SIG-M5 treated with dmso at 0.1 percent for 504 hours (cell line): ENCODE measurements at regions not wholly inside any gene's neighbourhood (a gene's known extent, or its start where the extent isn't known, plus 50 kb on each side); places are given as distances from the start of the nearest gene placed in this dataset.
A peak's percentile ranks its signal among the peaks of the same experiment; 100 is the strongest.
"Not testable (repeated sequence)": the region's sequence is repeated elsewhere in the genome, so short reads cannot be mapped to it uniquely, and the experiment has no call there.

Experiments
- DNase-seq: peaks from one replicate; lab custom pipeline; 2025; ENCODE audit not compliant: unreplicated experiment; lab: John Stamatoyannopoulos, UW

- DNase-seq, result no peak
Observed at GRCh38 chr4:123209436-123209835, 187.2 kb upstream of the SPRY1 start.

DNA sequence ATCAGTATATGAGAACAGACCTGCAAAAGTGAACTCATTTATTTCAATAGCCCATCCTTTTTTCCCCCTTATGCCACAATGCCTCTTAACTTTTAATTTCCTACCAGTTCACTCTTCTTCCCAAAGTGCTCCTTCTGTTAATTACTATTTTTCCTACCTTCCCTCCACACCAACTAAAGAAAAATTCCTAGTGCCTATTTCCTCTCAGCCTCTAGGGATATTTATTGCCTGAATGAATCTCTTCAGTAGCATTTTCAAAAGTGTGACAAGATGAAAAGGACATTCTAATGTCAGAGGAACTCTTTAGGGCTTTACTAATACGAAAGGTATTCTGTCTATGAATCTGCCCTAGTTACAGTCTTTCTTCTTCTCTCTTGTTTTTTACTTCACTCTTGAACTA, 181.1 kb upstream of the SPRY1 start:
- DNase-seq, result no peak

DNA sequence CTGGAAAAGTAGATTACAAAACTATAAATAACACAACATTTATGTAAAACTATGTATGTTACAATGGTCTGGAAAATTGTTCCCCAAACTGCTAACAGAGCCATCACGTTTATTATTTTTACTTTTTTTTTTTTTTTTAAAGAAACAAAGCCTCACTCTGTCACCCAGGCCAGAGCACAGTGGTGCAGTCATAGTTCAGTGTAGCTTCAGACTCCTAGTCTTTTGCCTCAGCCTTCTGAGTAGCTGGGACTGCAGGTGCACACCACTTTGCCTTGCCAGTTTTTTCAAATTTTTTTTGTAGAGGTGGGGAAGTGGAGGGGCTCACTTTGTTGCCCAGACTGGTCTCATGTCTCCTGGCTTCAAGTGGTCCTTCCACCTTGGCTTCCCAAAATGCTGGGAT, 180.1 kb upstream of the SPRY1 start:
- DNase-seq, result no peak

DNA sequence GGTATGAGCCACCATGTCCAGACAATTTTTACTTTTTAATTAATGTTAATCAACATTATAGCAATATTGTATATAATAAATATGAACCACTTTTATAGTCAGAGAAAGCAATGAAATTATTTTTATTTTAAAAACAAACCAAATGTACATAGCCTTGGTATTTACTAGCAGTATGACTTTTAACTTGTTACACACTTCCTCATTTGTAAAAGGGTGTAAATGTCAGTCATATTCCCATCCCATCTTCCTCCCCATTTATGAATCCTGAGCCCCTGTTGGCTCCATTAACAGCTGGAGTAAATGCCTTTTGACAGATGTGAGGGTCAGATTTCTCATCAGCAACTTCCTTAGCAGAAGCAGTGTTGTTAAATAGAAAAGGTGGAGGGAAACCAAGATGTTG, 179.6 kb upstream of the SPRY1 start:
- DNase-seq, result no peak

GRCh38 chr4:123217664-123218063, 178.9 kb upstream of the SPRY1 start:
- no peak for DNase-seq

GRCh38 chr4:123218981-123219380, 177.6 kb upstream of the SPRY1 start:
- no peak for DNase-seq

DNA sequence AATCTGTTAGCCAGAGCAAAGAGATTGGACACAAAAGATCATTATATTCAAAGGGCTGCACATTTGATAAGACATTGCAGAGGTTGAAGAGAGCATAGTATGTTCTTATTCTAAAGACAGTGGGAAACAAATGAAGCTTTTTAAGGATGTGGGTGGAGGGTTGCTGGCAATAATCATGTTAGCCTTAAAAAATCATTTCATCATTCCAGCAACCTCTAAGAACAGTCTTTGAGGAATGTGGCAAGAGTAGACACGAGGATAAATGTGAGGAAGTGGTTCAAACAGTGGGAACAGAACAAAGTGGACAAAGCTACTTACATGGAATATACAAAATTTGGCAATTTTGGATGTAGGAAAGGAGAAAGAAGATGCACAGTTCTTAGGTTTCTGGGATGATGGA, 167.3 kb upstream of the SPRY1 start:
- DNase-seq, result no peak

- DNase-seq, result no peak
Observed at GRCh38 chr4:123230061-123230460, 166.5 kb upstream of the SPRY1 start.

DNA sequence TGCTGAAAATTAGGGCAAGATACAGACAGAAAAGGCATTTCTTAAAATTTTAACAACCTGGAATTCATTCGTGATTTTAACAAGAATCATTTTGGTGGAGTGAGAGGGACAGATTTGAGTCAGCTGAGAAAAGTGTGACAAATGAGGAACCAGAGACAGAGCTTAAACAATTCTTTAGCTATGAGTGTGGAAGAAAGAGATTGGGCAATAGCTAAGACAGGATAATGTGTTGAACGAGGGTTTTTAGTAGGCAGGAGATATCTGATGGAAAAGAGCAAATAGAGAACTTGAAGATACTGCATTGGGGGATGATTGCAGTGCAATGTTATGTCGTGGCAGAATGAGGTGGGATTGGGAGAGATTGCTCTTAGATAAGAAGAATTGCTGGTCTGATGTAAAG, 164.2 kb upstream of the SPRY1 start:
- DNase-seq, result peak; percentile 85

DNA sequence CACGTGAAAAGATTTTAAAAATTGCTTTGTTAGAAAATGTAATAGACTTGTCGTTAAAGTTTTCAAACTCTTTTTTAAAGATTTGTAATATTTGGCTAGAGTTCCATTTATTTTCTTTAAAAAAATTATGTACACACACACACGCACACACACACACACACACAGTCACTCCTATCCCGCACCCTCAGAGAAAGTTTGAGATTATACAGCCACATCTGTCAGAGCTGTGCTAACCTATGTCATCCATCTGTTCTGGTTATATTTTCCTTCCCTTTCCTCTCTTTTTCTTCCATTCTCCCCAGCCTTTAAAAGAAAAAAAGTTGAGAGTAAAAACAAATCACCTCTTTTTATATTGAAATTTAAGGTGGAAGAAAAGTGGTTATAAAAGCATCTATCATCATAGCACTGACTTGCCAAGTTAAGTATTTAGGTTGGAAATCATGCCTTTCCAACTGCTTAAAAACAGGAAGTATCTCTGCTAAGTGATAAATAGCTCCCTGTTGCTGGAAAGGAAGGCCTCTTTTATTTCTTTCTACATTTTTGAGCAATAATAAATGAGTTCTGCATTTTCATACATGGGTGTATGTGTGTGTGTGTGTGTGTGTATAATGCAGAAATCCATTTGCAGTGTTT, 163.3 kb upstream of the SPRY1 start:
- peak; percentile 56 for DNase-seq

GRCh38 chr4:123234955-123235354, 161.6 kb upstream of the SPRY1 start:
- DNase-seq, result no peak

- DNase-seq, result no peak
Observed at GRCh38 chr4:123235431-123235830, 161.2 kb upstream of the SPRY1 start.

GRCh38 chr4:123236606-123237005, 160.0 kb upstream of the SPRY1 start:
- DNase-seq, result no peak

DNA sequence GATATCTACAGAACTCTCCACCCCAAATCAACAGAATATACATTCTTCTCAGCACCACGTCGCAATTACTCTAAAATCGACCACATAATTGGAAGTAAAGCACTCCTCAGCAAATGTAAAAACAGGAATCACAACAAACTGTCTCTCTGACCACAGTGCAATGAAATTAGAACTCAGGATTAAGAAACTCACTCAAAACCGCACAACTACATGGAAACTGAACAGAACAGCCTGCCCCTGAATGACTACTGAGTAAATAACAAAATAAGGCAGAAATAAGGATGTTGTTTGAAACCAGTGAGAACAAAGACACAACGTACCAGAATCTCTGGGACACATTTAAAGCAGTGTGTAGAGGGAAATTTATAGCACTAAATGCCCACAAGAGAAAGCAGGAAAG, 156.3 kb upstream of the SPRY1 start:
- DNase-seq, result peak; percentile 77

DNA sequence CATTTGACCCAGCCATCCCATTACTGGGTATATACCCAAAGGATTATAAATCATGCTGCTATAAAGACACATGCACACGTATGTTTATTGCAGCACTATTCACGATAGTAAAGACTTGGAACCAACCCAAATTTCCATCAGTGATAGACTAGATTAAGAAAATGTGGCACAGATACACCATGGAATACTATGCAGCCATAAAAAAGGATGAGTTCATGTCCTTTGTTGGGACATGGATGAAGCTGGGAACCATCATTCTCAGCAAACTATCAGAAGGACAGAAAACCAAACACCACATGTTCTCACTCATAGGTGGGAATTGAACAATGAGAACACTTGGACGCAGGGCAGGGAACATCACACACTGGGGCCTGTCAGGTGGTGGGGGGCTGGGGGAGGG, 153.4 kb upstream of the SPRY1 start:
- DNase-seq, result not testable (repeated sequence)

DNA sequence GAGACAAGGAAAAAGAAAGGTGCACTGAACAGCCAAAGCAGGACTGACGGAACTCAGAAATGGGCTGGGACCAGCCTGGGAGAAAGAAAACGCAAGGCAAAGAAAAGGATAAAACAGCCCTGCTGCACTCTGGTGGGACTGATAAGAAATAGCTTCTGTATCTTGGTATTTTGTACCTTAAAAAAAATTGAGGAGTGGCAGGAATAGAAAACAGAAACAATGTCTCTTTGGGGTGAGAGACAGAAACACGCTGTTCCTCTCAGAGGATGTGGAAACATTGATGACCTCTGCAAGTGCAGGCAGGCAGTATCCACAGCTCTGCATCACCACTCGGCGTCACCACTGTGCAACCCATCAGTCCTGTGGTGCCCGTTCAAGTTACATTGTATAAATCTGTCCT, 152.5 kb upstream of the SPRY1 start:
- peak; percentile 16 for DNase-seq

DNA sequence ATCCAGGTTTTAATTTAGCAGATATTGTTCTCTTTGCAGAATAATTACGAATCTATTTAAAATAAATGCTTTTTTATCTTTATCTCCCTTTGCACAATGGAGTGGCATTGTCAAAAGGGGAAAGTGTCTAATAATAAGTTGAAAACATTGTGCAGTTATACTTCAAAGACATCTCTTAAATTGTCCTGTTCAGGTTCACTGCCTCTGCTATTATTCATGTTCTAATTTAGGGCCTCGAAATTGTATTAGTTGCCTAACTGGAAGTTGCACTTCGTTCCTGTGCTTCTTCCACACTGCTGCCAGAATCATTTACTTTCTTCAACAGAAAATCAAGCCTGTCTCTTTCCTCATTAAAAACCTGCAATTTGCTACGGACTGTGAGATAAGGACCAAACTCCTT, 150.5 kb upstream of the SPRY1 start:
- DNase-seq, result no peak

- DNase-seq, result no peak
Observed at GRCh38 chr4:123248085-123248659, 148.4 kb upstream of the SPRY1 start.

- no peak for DNase-seq
Observed at GRCh38 chr4:123249821-123250220, 146.8 kb upstream of the SPRY1 start.

GRCh38 chr4:123250843-123251242, 145.8 kb upstream of the SPRY1 start:
- no peak for DNase-seq

DNA sequence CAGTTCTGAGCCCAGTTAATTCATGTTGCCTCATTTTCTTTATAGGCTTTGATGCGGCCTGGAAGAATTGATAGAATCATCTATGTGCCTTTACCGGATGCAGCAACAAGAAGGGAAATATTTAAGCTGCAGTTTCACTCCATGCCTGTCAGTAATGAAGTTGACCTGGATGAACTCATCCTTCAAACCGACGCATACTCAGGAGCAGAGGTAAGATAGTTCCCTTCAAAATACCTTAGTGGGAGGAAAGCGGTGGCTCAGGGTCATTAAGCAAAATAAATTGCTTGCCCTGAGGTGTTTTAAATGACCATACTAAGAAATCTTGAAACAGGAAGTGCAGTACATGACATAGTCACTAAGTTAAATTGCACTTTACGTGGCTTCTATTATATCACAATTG, 140.6 kb upstream of the SPRY1 start:
- no peak for DNase-seq

DNA sequence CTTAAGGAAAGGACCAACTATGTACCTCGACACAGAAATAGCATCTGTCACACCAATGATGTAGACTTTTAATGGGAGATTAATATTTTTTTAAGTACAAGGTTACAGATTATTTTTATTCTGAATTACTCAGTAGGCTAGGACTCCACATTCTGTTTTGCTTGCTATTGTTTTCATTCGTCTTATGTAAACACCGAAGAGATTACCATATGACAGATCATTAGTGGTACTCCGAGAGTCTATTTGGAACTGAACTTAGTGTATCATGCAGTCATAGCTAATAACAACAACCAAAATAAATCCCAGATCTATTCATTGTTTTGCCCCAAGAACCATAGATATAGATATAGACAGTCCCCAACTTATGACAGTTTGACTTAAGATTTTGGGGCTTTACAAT, 139.7 kb upstream of the SPRY1 start:
- no peak for DNase-seq

GRCh38 chr4:123257591-123257990, 139.0 kb upstream of the SPRY1 start:
- DNase-seq, result no peak
